ENCODE measurements at regions not wholly inside any gene's neighbourhood (a gene's known extent, or its start where the extent isn't known, plus 50 kb on each side); places are given as distances from the start of the nearest gene placed in this dataset.

DNA sequence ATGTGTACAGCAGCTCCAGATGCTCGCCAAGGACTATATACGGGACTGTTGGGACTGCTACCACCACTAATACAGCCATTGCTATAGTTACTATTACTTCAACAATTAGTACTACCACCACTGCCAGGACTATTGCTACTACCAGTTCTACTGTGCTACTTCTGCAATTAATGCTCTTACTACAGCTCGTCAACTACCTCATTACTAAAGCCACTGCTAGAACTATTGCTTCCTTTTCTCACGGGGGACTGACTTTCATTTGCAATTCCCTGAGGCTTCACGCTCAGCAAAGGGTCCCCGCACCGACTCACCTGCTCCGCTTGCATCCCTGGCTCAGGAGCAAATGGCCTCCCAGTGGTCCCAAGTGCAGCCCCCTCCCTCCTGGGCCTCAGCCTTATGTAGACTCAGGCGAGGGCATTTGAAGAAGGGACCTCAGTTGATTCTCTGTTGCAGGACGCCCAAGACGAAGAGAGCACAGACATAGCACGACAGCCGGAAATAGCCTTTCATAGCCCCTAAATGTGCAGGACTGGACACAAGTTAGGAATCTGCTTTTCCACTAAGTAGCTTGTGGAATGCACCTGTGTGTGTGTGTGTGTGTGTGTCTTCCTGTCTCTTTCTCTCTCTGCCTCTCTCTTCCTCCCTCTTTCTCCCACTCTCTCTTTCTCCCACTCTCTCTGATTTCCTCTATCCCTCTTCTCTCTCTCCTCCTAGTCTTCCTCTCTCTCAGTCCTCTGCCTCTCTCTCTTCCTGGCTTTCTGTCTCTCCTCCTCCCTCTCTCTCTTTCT, 294.8 kb downstream of the ASMT start:
- TF ChIP-seq CTCF (conservative IDR thresholded peaks at IDR 0.05; ENCODE audit: low read depth, low read length), result no peak
- TF ChIP-seq EZH2 (IDR thresholded peaks at IDR 0.05; ENCODE audit: borderline replicate concordance, low read depth, low read length, poor library complexity, severe bottlenecking), result no peak
